Ishikawa (cell line): ENCODE measurements at regions not wholly inside any gene's neighbourhood (a gene's known extent, or its start where the extent isn't known, plus 50 kb on each side); places are given as distances from the start of the nearest gene placed in this dataset.

Experiments used
- CEBPB ChIP-seq: IDR thresholded peaks from 2 replicates; pipeline ENCODE4 v1.6.1; 2012
- CREB1 ChIP-seq: IDR thresholded peaks from 2 replicates; pipeline ENCODE4 v1.6.1; 2012; ENCODE audit warnings: low read depth
- EGR1 ChIP-seq: IDR thresholded peaks from 2 replicates; pipeline ENCODE4 v1.6.1; 2012
- EP300 ChIP-seq: IDR thresholded peaks from 2 replicates; pipeline ENCODE4 v1.6.1; 2012; ENCODE audit warnings: borderline replicate concordance
- FOXM1 ChIP-seq: IDR thresholded peaks from 2 replicates; pipeline ENCODE4 v1.6.1; 2012; ENCODE audit warnings: low read depth, borderline replicate concordance
- MAX ChIP-seq: IDR thresholded peaks from 2 replicates; pipeline ENCODE4 v1.6.1; 2012
- NFIC ChIP-seq: IDR thresholded peaks from 2 replicates; pipeline ENCODE4 v1.6.1; 2012
- RAD21 ChIP-seq: IDR thresholded peaks from 2 replicates; pipeline ENCODE4 v1.6.1; 2012; ENCODE audit warnings: low read depth
- REST ChIP-seq: IDR thresholded peaks from 2 replicates; pipeline ENCODE4 v1.6.1; 2012; ENCODE audit warnings: low read depth, mild to moderate bottlenecking
- TAF1 ChIP-seq: IDR thresholded peaks from 2 replicates; pipeline ENCODE4 v1.6.1; 2012; ENCODE audit warnings: low read depth, mild to moderate bottlenecking
- TCF12 ChIP-seq: IDR thresholded peaks from 2 replicates; pipeline ENCODE4 v1.6.1; 2012; ENCODE audit warnings: low read depth
- TEAD4 ChIP-seq: IDR thresholded peaks from 2 replicates; pipeline ENCODE4 v1.6.1; 2012
- USF1 ChIP-seq: IDR thresholded peaks from 2 replicates; pipeline ENCODE4 v1.6.1; 2012
- YY1 ChIP-seq: IDR thresholded peaks from 2 replicates; pipeline ENCODE4 v1.6.1; 2012; ENCODE audit warnings: low read depth
- ZBTB7A ChIP-seq: IDR thresholded peaks from 2 replicates; pipeline ENCODE4 v1.6.1; 2012; ENCODE audit warnings: low read depth

GRCh38 chr4:18442957-18443356 is 421.4 kb upstream of the LCORL start:
- TF ChIP-seq ZBTB7A (no peak), YY1 (no peak), EGR1 (no peak), TAF1 (no peak), CREB1 (no peak), CEBPB (no peak), RAD21 (no peak), TEAD4 (no peak), MAX (no peak), EP300 (no peak), TCF12 (no peak), USF1 (no peak), FOXM1 (no peak)

- TF ChIP-seq TAF1 (no peak), CREB1 (no peak), EGR1 (no peak), TEAD4 (no peak), YY1 (no peak), MAX (no peak), USF1 (no peak), NFIC (no peak), ZBTB7A (no peak), TCF12 (no peak), EP300 (no peak), CEBPB (no peak), REST (no peak), RAD21 (no peak), FOXM1 (no peak)
These were observed 420.1 kb upstream of the LCORL start for GRCh38 chr4:18441676-18442075.

GRCh38 chr4:18441203-18441590 is 419.6 kb upstream of the LCORL start:
- no peak for TF ChIP-seq YY1
- no peak for TF ChIP-seq CEBPB
- no peak for TF ChIP-seq USF1
- TF ChIP-seq EP300, result no peak
- no peak for TF ChIP-seq FOXM1
- TF ChIP-seq CREB1, result no peak
- no peak for TF ChIP-seq TCF12
- TF ChIP-seq RAD21, result no peak
- no peak for TF ChIP-seq EGR1
- TF ChIP-seq ZBTB7A, result no peak
- no peak for TF ChIP-seq TEAD4

GRCh38 chr4:18440527-18441202 is 419.1 kb upstream of the LCORL start:
- no peak for TF ChIP-seq TEAD4
- TF ChIP-seq TAF1, result no peak
- TF ChIP-seq YY1, result no peak

DNA sequence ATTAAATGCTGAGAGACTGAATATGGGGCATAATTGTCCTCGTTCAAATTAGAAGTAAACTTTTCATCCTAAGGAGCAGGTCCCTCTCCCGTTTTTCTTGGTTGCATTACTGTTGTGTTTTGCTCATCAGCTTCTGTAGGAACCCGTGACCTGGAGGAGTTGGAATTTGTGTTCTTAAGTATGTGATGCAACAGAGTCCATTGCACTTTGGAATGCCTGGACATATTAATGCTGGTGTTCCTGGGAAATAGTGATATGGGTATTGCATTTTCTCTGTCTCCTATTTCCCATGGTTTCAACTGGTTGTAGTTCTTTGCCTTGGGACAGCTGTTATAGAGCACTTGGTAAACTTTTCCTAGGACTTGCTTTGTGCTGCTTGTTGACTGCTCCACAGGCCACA is 417.8 kb upstream of the LCORL start:
- TF ChIP-seq USF1, result no peak
- no peak for TF ChIP-seq FOXM1
- no peak for TF ChIP-seq YY1
- TF ChIP-seq EP300, result no peak
- no peak for TF ChIP-seq ZBTB7A
- no peak for TF ChIP-seq TCF12
- TF ChIP-seq CREB1, result no peak
- no peak for TF ChIP-seq TAF1
- TF ChIP-seq EGR1, result no peak
- TF ChIP-seq TEAD4, result no peak
- TF ChIP-seq RAD21, result no peak
- no peak for TF ChIP-seq CEBPB
- TF ChIP-seq NFIC, result no peak
- TF ChIP-seq MAX, result no peak
- TF ChIP-seq REST, result no peak
